ENCODE measurements at regions not wholly inside any gene's neighbourhood (a gene's known extent, or its start where the extent isn't known, plus 50 kb on each side); places are given as distances from the start of the nearest gene placed in this dataset.

DNA sequence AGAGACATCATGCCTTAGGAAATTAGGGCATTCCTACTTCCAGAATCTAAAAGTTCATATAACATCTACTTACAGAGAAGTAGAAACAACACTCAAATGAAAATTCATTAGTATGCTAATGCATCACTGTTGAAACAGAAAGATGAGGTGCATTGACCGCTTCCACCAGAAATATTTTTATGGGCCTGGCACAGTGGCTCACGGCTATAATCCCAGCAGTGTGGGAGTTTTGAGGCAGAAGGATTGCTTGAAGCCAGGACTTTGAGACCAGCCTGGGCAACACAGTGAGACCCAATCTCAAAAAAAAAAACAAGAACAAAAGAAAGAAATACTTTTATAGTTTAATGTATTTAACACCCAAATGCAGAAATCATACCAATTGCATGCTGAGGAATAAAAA is 220.9 kb downstream of the SKIDA1 start:
- no peak overlapping the region for H3K4me3 ChIP-seq (replicated peaks in 1 of 4; ENCODE audit: control extremely low read depth in 1 of 4, insufficient read depth in 1 of 4, low read depth in 3 of 4, low read length in 4 of 4)
- H3K27me3 ChIP-seq (ENCODE audit: control insufficient read depth, insufficient read depth, low read length): no peaks in the 10 kb centered on the region
- no peaks in the 10 kb centered on the region for H4K20me1 ChIP-seq (ENCODE audit: control insufficient read depth, extremely low read depth, insufficient read depth, low read length)
- no peak overlapping the region for H2AFZ ChIP-seq (ENCODE audit: low read length)
- DNase-seq (ENCODE audit: low read depth in 2 of 2): no peak
- H3K27ac ChIP-seq (ENCODE audit: insufficient read depth, low read length): no peak overlapping the region
- H3K79me2 ChIP-seq (ENCODE audit: control insufficient read depth, insufficient read depth, low read length): no peaks in the 10 kb centered on the region
- no peak overlapping the region for H3K9ac ChIP-seq (ENCODE audit: insufficient read depth, low read length)
- H3K36me3 ChIP-seq (ENCODE audit: control insufficient read depth, insufficient read depth, low read length): no peaks in the 10 kb centered on the region
- H3K4me2 ChIP-seq (ENCODE audit: extremely low read depth, insufficient read depth, low read length): no peak overlapping the region
- TF ChIP-seq, protein P1, sequence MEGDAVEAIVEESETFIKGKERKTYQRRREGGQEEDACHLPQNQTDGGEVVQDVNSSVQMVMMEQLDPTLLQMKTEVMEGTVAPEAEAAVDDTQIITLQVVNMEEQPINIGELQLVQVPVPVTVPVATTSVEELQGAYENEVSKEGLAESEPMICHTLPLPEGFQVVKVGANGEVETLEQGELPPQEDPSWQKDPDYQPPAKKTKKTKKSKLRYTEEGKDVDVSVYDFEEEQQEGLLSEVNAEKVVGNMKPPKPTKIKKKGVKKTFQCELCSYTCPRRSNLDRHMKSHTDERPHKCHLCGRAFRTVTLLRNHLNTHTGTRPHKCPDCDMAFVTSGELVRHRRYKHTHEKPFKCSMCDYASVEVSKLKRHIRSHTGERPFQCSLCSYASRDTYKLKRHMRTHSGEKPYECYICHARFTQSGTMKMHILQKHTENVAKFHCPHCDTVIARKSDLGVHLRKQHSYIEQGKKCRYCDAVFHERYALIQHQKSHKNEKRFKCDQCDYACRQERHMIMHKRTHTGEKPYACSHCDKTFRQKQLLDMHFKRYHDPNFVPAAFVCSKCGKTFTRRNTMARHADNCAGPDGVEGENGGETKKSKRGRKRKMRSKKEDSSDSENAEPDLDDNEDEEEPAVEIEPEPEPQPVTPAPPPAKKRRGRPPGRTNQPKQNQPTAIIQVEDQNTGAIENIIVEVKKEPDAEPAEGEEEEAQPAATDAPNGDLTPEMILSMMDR (conservative IDR thresholded peaks at IDR 0.05 in 1 of 2, IDR thresholded peaks at IDR 0.05 in 1 of 2; ENCODE audit: low read depth in 1 of 2, low read length in 2 of 2): no peak
- no peak for TF ChIP-seq EZH2 (IDR thresholded peaks at IDR 0.05; ENCODE audit: low read length, missing control alignments)
- no peaks in the 10 kb centered on the region for H3K9me3 ChIP-seq (ENCODE audit: control insufficient read depth, insufficient read depth, low read depth, low read length)
- H3K4me1 ChIP-seq (ENCODE audit: control insufficient read depth, extremely low read depth, insufficient read depth, low read length): no peaks in the 10 kb centered on the region

DNA sequence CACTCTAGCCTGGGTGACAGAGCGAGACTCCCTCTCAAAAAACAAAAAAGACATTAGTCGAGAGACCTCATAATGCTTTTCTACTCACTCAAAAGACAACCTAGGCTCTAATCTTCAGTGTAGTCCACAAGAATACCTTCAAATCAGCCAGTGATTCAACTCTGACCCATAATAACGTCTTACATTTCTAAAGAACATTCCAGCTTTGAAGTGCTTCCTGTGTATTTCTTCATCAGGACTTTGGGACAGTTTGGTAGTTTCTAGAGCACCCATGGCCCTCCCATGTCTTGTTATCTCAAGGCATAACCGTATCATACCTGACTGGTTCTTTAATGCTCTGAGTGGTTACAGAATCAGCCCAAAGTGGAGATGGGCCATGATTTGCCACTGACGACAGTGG is 221.3 kb downstream of the SKIDA1 start:
- H2AFZ ChIP-seq (ENCODE audit: low read length): peak overlapping the region; percentile 10
- H3K9ac ChIP-seq (ENCODE audit: insufficient read depth, low read length): no peak overlapping the region
- no peaks in the 10 kb centered on the region for H3K4me1 ChIP-seq (ENCODE audit: control insufficient read depth, extremely low read depth, insufficient read depth, low read length)
- DNase-seq (ENCODE audit: low read depth in 2 of 2): peak in 1 of 2 donors; percentile 53
- H3K9me3 ChIP-seq (ENCODE audit: control insufficient read depth, insufficient read depth, low read depth, low read length): no peaks in the 10 kb centered on the region
- no peaks in the 10 kb centered on the region for H3K79me2 ChIP-seq (ENCODE audit: control insufficient read depth, insufficient read depth, low read length)
- no peaks in the 10 kb centered on the region for H4K20me1 ChIP-seq (ENCODE audit: control insufficient read depth, extremely low read depth, insufficient read depth, low read length)
- H3K4me3 ChIP-seq (replicated peaks in 1 of 4; ENCODE audit: control extremely low read depth in 1 of 4, insufficient read depth in 1 of 4, low read depth in 3 of 4, low read length in 4 of 4): no peak overlapping the region
- no peaks in the 10 kb centered on the region for H3K27me3 ChIP-seq (ENCODE audit: control insufficient read depth, insufficient read depth, low read length)
- H3K4me2 ChIP-seq (ENCODE audit: extremely low read depth, insufficient read depth, low read length): no peak overlapping the region
- no peak overlapping the region for H3K27ac ChIP-seq (ENCODE audit: insufficient read depth, low read length)
- H3K36me3 ChIP-seq (ENCODE audit: control insufficient read depth, insufficient read depth, low read length): no peaks in the 10 kb centered on the region
- TF ChIP-seq, protein P1 (conservative IDR thresholded peaks at IDR 0.05 in 1 of 2, IDR thresholded peaks at IDR 0.05 in 1 of 2; ENCODE audit: low read depth in 1 of 2, low read length in 2 of 2): no peak
- no peak for TF ChIP-seq EZH2 (IDR thresholded peaks at IDR 0.05; ENCODE audit: low read length, missing control alignments)

DNA sequence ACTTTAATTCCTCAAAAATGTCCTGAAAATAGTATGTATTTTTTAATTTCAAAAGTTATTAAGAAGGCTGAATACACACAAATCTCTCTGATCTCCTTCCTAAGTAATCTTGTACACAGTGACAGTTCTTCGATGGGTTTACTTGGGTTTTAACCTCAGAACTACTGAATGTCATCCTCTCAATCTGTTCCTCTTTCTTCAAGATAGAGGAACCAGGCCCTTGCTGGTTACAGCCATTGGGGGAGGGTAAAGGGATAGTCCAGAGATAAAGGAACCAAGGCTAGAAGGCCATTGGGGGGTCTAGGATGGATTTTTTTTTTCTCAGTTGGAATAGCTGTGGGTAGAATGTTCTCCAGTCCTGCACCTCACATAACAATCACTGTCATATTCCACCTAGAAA is 224.9 kb downstream of the SKIDA1 start:
- no peaks in the 10 kb centered on the region for H4K20me1 ChIP-seq (ENCODE audit: control insufficient read depth, extremely low read depth, insufficient read depth, low read length)
- no peaks in the 10 kb centered on the region for H3K79me2 ChIP-seq (ENCODE audit: control insufficient read depth, insufficient read depth, low read length)
- DNase-seq (ENCODE audit: low read depth in 2 of 2): no peak
- no peaks in the 10 kb centered on the region for H3K9me3 ChIP-seq (ENCODE audit: control insufficient read depth, insufficient read depth, low read depth, low read length)
- H3K27me3 ChIP-seq (ENCODE audit: control insufficient read depth, insufficient read depth, low read length): no peaks in the 10 kb centered on the region
- H2AFZ ChIP-seq (ENCODE audit: low read length): no peak overlapping the region
- H3K4me1 ChIP-seq (ENCODE audit: control insufficient read depth, extremely low read depth, insufficient read depth, low read length): no peaks in the 10 kb centered on the region
- TF ChIP-seq, protein P1 (conservative IDR thresholded peaks at IDR 0.05 in 1 of 2, IDR thresholded peaks at IDR 0.05 in 1 of 2; ENCODE audit: low read depth in 1 of 2, low read length in 2 of 2): no peak
- TF ChIP-seq EZH2 (IDR thresholded peaks at IDR 0.05; ENCODE audit: low read length, missing control alignments): no peak
- H3K4me3 ChIP-seq (replicated peaks in 1 of 4; ENCODE audit: control extremely low read depth in 1 of 4, insufficient read depth in 1 of 4, low read depth in 3 of 4, low read length in 4 of 4): no peak overlapping the region
- H3K9ac ChIP-seq (ENCODE audit: insufficient read depth, low read length): no peak overlapping the region
- H3K27ac ChIP-seq (ENCODE audit: insufficient read depth, low read length): no peak overlapping the region
- no peak overlapping the region for H3K4me2 ChIP-seq (ENCODE audit: extremely low read depth, insufficient read depth, low read length)
- H3K36me3 ChIP-seq (ENCODE audit: control insufficient read depth, insufficient read depth, low read length): no peaks in the 10 kb centered on the region
